HEK293 (cell line): ENCODE measurements at regions not wholly inside any gene's neighbourhood (a gene's known extent, or its start where the extent isn't known, plus 50 kb on each side); places are given as distances from the start of the nearest gene placed in this dataset.

Source experiments
- MYNN ChIP-seq: fragments of 450-650 bp; formaldehyde crosslinking; IDR thresholded peaks from 2 replicates; pipeline ENCODE4 v1.5.1; 2016; ENCODE audit warnings: missing biosample characterization, missing genetic modification characterization, borderline replicate concordance
- ZNF175 ChIP-seq: fragments of 450-650 bp; formaldehyde crosslinking; IDR thresholded peaks from 2 replicates; pipeline ENCODE4 v1.5.1; 2016; ENCODE audit warnings: missing biosample characterization, missing genetic modification characterization
- ZNF776 ChIP-seq: fragments of 450-650 bp; formaldehyde crosslinking; IDR thresholded peaks from 2 replicates; pipeline ENCODE4 v1.5.0; 2017; ENCODE audit warnings: missing biosample characterization, missing genetic modification characterization, borderline replicate concordance
- TF ChIP-seq, protein P1 (sequence below): fragments of 450-650 bp; formaldehyde crosslinking; IDR thresholded peaks from 2 replicates; pipeline ENCODE4 v1.5.1; 2016; ENCODE audit warnings: missing biosample characterization, missing genetic modification characterization
- TF ChIP-seq, protein P2 (sequence below): fragments of 450-650 bp; formaldehyde crosslinking; IDR thresholded peaks from 2 replicates; pipeline ENCODE4 v1.5.1; 2016; ENCODE audit warnings: missing biosample characterization, missing genetic modification characterization, low read depth
- TF ChIP-seq, protein P3 (sequence below): fragments of 450-650 bp; formaldehyde crosslinking; IDR thresholded peaks from 2 replicates; pipeline ENCODE4 v1.5.1; 2016; ENCODE audit warnings: missing biosample characterization, missing genetic modification characterization
- TF ChIP-seq, protein P4 (sequence below): fragments of 450-650 bp; formaldehyde crosslinking; conservative IDR thresholded peaks from 2 replicates; pipeline ENCODE4 v1.5.1; 2016; ENCODE audit warnings: low read depth, missing biosample characterization, missing genetic modification characterization

DNA sequence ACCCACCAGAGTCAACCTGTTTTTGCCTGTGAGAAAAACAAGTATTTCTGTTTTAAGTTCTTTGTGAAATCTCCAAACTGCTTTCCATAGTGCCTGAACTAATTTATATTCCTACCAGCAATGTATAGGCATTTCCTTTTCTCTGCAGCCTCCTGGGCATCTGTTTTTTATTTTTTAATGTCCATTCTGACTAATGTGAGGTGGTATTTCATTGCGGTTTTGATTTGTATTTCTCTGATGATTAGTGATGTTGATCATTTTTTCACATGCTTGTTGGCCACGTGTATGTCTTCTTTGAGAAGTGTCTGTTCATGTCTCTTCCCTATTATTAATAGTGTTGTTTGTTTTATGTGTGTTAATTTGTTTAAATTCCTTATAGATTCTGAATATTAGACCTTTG, 820.5 kb downstream of the MCTP2 start:
- TF ChIP-seq, protein P1, sequence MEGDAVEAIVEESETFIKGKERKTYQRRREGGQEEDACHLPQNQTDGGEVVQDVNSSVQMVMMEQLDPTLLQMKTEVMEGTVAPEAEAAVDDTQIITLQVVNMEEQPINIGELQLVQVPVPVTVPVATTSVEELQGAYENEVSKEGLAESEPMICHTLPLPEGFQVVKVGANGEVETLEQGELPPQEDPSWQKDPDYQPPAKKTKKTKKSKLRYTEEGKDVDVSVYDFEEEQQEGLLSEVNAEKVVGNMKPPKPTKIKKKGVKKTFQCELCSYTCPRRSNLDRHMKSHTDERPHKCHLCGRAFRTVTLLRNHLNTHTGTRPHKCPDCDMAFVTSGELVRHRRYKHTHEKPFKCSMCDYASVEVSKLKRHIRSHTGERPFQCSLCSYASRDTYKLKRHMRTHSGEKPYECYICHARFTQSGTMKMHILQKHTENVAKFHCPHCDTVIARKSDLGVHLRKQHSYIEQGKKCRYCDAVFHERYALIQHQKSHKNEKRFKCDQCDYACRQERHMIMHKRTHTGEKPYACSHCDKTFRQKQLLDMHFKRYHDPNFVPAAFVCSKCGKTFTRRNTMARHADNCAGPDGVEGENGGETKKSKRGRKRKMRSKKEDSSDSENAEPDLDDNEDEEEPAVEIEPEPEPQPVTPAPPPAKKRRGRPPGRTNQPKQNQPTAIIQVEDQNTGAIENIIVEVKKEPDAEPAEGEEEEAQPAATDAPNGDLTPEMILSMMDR (tag by site-specific recombination), result no peak
- TF ChIP-seq MYNN (tag by site-specific recombination) (no peak), ZNF175 (no peak), ZNF776 (no peak)
- TF ChIP-seq, protein P2, sequence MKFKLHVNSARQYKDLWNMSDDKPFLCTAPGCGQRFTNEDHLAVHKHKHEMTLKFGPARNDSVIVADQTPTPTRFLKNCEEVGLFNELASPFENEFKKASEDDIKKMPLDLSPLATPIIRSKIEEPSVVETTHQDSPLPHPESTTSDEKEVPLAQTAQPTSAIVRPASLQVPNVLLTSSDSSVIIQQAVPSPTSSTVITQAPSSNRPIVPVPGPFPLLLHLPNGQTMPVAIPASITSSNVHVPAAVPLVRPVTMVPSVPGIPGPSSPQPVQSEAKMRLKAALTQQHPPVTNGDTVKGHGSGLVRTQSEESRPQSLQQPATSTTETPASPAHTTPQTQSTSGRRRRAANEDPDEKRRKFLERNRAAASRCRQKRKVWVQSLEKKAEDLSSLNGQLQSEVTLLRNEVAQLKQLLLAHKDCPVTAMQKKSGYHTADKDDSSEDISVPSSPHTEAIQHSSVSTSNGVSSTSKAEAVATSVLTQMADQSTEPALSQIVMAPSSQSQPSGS (tag by site-specific recombination), result no peak
- TF ChIP-seq, protein P3, sequence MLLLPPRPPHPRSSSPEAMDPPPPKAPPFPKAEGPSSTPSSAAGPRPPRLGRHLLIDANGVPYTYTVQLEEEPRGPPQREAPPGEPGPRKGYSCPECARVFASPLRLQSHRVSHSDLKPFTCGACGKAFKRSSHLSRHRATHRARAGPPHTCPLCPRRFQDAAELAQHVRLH, result no peak
- TF ChIP-seq, protein P4, sequence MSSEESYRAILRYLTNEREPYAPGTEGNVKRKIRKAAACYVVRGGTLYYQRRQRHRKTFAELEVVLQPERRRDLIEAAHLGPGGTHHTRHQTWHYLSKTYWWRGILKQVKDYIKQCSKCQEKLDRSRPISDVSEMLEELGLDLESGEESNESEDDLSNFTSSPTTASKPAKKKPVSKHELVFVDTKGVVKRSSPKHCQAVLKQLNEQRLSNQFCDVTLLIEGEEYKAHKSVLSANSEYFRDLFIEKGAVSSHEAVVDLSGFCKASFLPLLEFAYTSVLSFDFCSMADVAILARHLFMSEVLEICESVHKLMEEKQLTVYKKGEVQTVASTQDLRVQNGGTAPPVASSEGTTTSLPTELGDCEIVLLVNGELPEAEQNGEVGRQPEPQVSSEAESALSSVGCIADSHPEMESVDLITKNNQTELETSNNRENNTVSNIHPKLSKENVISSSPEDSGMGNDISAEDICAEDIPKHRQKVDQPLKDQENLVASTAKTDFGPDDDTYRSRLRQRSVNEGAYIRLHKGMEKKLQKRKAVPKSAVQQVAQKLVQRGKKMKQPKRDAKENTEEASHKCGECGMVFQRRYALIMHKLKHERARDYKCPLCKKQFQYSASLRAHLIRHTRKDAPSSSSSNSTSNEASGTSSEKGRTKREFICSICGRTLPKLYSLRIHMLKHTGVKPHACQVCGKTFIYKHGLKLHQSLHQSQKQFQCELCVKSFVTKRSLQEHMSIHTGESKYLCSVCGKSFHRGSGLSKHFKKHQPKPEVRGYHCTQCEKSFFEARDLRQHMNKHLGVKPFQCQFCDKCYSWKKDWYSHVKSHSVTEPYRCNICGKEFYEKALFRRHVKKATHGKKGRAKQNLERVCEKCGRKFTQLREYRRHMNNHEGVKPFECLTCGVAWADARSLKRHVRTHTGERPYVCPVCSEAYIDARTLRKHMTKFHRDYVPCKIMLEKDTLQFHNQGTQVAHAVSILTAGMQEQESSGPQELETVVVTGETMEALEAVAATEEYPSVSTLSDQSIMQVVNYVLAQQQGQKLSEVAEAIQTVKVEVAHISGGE (tag by site-specific recombination), result no peak
